SU-DHL-6 (cell line): ENCODE measurements at regions not wholly inside any gene's neighbourhood (a gene's known extent, or its start where the extent isn't known, plus 50 kb on each side); places are given as distances from the start of the nearest gene placed in this dataset.

ENCODE experiments used
- CTCF ChIP-seq: fragments of 200-600 bp; sonication (generic); IDR thresholded peaks from one replicate; pipeline ENCODE4 v1.5.1; 2017; ENCODE audit warnings: antibody characterized with exemption, mild to moderate bottlenecking, low read length, moderate library complexity; ENCODE audit not compliant: insufficient read depth, poor library complexity, severe bottlenecking
- EZH2phosphoT487 ChIP-seq: fragments of 200-600 bp; sonication (generic), shearing (Covaris generic); conservative IDR thresholded peaks from 2 replicates; pipeline ENCODE4 v1.6.1; 2018; ENCODE audit warnings: mild to moderate bottlenecking, antibody characterized with exemption, low read length, moderate library complexity, mixed read lengths

- no peak for TF ChIP-seq CTCF
- TF ChIP-seq EZH2phosphoT487: no peak
These were observed 200.4 kb downstream of the SPP2 start for GRCh38 chr2:234250926-234251325.
